ENCODE measurements at regions not wholly inside any gene's neighbourhood (a gene's known extent, or its start where the extent isn't known, plus 50 kb on each side); places are given as distances from the start of the nearest gene placed in this dataset.

GRCh38 chr10:111221682-111222480, 145.1 kb downstream of the ADRA2A start:
- no peak for TF ChIP-seq NRF1 (conservative IDR thresholded peaks at IDR 0.05; ENCODE audit: low read depth, low read length)
- TF ChIP-seq, protein P1, sequence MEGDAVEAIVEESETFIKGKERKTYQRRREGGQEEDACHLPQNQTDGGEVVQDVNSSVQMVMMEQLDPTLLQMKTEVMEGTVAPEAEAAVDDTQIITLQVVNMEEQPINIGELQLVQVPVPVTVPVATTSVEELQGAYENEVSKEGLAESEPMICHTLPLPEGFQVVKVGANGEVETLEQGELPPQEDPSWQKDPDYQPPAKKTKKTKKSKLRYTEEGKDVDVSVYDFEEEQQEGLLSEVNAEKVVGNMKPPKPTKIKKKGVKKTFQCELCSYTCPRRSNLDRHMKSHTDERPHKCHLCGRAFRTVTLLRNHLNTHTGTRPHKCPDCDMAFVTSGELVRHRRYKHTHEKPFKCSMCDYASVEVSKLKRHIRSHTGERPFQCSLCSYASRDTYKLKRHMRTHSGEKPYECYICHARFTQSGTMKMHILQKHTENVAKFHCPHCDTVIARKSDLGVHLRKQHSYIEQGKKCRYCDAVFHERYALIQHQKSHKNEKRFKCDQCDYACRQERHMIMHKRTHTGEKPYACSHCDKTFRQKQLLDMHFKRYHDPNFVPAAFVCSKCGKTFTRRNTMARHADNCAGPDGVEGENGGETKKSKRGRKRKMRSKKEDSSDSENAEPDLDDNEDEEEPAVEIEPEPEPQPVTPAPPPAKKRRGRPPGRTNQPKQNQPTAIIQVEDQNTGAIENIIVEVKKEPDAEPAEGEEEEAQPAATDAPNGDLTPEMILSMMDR (IDR thresholded peaks at IDR 0.05 in 2 of 3, conservative IDR thresholded peaks at IDR 0.05 in 1 of 3; ENCODE audit: control insufficient read depth in 2 of 3, extremely low read depth in 1 of 3, insufficient read depth in 1 of 3, low read depth in 3 of 3, low read length in 3 of 3): no peak
